Cardiac fibroblast (primary cell): ENCODE measurements at regions not wholly inside any gene's neighbourhood (a gene's known extent, or its start where the extent isn't known, plus 50 kb on each side); places are given as distances from the start of the nearest gene placed in this dataset.

Experiments used
- DNase-seq, 2 donors: peaks; one replicate each; pipeline versions ENCODE4 v3.0.0 to v3.0.0-alpha.2; 2010; ENCODE audit warnings: low read depth in 2 of 2
- H3K4me3 ChIP-seq, 2 donors: replicated peaks in 1 of 2; 1 replicate in 1 of 2; 2 replicates in 1 of 2; pipeline ENCODE4 v1.5.1; 2011; ENCODE audit warnings: low read depth in 2 of 2, low read length in 2 of 2, mild to moderate bottlenecking in 2 of 2, moderate library complexity in 1 of 2
- TF ChIP-seq, protein P1 (sequence below): IDR thresholded peaks from one replicate; pipeline ENCODE4 v1.5.1; 2011; ENCODE audit warnings: low read depth, mild to moderate bottlenecking, low read length, inconsistent platforms

DNA sequence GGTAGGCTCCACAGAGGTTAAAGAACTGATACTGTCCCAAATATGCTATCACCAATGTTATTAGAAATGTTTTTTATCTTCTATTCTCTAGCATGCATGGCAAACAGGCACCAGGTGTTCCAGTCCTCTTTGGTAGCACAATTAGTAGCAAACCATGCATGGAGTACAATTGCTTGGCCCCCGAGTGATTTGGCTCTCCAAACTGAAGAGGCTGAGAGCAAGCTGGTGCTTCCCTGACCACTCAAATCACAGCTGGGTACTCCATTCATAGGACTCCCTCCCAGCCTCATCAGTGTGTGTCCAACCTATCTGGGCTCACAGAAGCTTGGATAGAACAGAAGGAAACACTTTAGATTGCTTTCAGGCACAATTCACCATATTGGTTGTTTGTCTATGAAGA is 93.4 kb downstream of the DIO2 start:
- TF ChIP-seq, protein P1, sequence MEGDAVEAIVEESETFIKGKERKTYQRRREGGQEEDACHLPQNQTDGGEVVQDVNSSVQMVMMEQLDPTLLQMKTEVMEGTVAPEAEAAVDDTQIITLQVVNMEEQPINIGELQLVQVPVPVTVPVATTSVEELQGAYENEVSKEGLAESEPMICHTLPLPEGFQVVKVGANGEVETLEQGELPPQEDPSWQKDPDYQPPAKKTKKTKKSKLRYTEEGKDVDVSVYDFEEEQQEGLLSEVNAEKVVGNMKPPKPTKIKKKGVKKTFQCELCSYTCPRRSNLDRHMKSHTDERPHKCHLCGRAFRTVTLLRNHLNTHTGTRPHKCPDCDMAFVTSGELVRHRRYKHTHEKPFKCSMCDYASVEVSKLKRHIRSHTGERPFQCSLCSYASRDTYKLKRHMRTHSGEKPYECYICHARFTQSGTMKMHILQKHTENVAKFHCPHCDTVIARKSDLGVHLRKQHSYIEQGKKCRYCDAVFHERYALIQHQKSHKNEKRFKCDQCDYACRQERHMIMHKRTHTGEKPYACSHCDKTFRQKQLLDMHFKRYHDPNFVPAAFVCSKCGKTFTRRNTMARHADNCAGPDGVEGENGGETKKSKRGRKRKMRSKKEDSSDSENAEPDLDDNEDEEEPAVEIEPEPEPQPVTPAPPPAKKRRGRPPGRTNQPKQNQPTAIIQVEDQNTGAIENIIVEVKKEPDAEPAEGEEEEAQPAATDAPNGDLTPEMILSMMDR = no peak
- H3K4me3 ChIP-seq = no peak overlapping the region
- DNase-seq = no peak

DNA sequence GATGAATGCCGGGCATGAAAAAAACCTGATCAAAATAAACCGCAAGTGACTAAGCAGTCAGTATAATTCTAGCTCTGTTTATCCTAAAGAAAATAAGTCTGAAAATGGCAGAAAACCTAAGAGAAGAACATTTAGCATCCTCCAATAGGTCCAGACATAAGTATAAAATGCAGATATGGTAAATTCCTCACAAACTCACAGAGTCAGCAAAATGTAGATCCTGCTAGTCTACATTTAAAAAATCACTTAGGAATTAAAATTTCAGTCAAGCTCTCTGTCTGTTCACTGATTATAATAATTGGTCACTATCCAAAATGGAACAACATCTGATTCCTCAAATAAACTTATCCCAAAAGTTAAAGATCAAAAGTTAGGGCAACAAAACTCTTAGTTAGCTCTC is 95.1 kb downstream of the DIO2 start:
- no peak for DNase-seq
- H3K4me3 ChIP-seq = no peak overlapping the region

DNA sequence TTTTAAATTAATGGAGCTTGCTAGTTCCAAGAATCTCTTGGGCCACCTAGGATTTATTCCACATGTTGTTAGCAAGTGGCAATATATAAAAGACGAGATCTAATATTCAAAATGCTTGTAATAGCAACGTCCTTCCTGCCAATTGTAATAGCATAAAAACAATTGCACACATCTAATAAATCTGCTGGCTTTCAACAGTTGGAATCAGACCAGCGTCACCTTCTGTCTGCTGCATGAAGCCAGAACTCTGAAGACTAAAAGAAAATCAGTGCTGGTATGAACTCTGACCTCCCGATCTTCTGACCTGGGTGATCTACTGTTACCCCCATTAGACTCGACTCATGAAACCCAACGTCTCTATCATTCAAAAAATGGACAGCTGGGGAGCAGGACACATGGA is 100.6 kb downstream of the DIO2 start:
- H3K4me3 ChIP-seq = no peak overlapping the region
- DNase-seq = no peak
- TF ChIP-seq, protein P1 = no peak

More for the DNA sequence above, 95.1 kb downstream of the DIO2 start:
- TF ChIP-seq, protein P1 = no peak

DNA sequence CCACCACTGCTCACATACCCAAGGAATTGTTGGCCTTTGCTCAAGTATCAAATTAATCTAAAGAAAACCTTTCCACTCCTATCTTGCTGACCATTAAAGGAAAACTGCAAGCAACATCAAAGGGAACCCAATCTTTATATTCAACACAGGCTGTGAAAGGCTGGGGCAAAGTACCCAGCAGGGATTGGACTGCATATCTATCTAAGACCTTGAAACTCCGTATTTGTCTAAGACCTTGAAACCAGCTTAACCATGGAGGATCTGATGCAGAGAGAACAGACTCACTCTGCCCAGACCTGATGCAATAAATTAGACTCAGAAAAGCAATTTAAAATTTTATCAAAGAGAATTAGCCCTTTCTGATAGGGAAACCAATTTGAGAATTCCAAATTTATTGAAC is 102.2 kb downstream of the DIO2 start:
- TF ChIP-seq, protein P1 = no peak
- H3K4me3 ChIP-seq = no peak overlapping the region
- DNase-seq = no peak

DNA sequence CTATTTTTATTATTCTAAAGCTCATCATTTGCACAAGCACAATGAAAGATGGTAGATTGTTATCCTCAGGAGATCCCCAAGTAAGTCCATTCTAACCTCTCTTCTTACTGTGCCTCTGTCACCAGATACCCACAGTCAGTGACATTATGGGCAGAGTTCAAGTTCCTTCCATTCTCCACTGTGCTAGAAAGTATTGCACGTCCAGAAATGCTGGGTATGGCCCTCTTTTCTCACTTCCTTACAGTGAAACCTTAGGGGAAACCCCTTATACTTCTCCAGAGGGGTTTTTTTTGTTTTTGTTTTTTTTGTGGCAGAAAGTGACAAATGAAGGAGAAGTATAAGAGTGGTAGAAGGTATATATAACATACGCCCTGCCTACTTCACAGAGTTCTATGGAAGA is 102.9 kb downstream of the DIO2 start:
- no peak for DNase-seq
- H3K4me3 ChIP-seq = no peak overlapping the region
- TF ChIP-seq, protein P1 = no peak

DNA sequence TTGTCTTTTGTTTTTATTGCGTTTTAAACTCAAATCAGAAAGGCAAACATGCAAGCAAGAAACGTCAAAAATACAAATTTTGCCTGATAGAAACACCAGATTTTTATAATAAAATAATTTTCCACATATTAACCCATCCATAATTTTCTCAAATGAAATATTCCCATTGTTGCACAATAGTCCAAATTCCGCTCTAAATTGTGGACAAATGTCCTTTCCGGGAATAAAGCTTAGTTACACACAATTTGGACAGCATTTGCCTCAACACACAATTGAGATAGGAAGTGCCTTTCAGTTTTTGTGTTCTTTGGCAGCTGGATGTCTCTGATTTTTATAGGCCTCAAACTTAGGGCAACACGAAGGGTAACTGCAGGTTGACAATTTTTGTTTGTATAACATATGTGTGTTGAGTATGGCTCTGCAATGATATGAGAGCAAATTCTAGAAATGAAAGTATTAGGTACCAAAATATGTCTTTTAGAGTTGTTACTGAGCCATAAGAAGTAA is 105.8 kb downstream of the DIO2 start:
- H3K4me3 ChIP-seq = no peak overlapping the region
- DNase-seq = no peak

DNA sequence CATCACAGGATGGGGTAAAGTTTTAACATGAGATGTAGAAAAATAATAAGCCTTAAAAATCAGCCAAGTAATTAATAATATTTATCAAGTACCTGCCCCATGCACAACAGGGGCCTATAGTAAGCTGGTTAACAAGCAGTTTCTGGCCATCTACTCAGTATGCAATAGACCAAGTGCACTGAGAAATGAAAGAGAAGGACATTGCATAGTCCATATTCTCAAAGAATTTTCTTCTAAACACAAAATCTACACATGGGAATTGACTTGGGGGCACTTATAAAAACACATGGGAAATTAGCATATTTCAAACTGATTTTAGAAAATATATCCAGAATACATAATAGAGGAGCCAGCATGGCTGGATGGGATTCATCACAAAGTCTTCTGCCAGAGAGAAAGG is 109.5 kb downstream of the DIO2 start:
- no peak for DNase-seq
- no peak overlapping the region for H3K4me3 ChIP-seq
- TF ChIP-seq, protein P1 = no peak

More for the DNA sequence above, 105.8 kb downstream of the DIO2 start:
- TF ChIP-seq, protein P1 = no peak
